ENCODE measurements at regions not wholly inside any gene's neighbourhood (a gene's known extent, or its start where the extent isn't known, plus 50 kb on each side); places are given as distances from the start of the nearest gene placed in this dataset.
"Not testable (repeated sequence)": the region's sequence is repeated elsewhere in the genome, so short reads cannot be mapped to it uniquely, and the experiment has no call there.

- DNase-seq: not testable (repeated sequence)
Observed at GRCh38 chr7:106713452-106713851, 52.5 kb upstream of the CCDC71L start.

- DNase-seq: not testable (repeated sequence)
Observed at GRCh38 chr7:106714590-106715442, 53.9 kb upstream of the CCDC71L start.

GRCh38 chr7:106715730-106716129 is 54.8 kb upstream of the CCDC71L start:
- DNase-seq: no peak

- no peak for DNase-seq
Observed at GRCh38 chr7:106717254-106717954, 56.4 kb upstream of the CCDC71L start.

- peak; percentile 97 for DNase-seq
Observed at GRCh38 chr7:106717955-106718871, 57.3 kb upstream of the CCDC71L start.

- no peak for DNase-seq
Observed at GRCh38 chr7:106720641-106721040, 59.7 kb upstream of the CCDC71L start.

- DNase-seq: no peak
Observed at GRCh38 chr7:106721816-106722785, 61.1 kb upstream of the CCDC71L start.

GRCh38 chr7:106723398-106723797 is 62.4 kb upstream of the CCDC71L start:
- no peak for DNase-seq

- no peak for DNase-seq
Observed at GRCh38 chr7:106729720-106730385, 68.9 kb upstream of the CCDC71L start.

- no peak for DNase-seq
Observed at GRCh38 chr7:106731187-106731586, 70.2 kb upstream of the CCDC71L start.

- no peak for DNase-seq
Observed at GRCh38 chr7:106731646-106732444, 70.9 kb upstream of the CCDC71L start.

GRCh38 chr7:106735637-106736036 is 74.7 kb upstream of the CCDC71L start:
- DNase-seq: no peak

GRCh38 chr7:106736123-106736507 is 75.2 kb upstream of the CCDC71L start:
- DNase-seq: no peak

- DNase-seq: peak; percentile 61
Observed at GRCh38 chr7:106736508-106737201, 75.7 kb upstream of the CCDC71L start.

GRCh38 chr7:106737202-106737562 is 76.2 kb upstream of the CCDC71L start:
- DNase-seq: peak; percentile 31

GRCh38 chr7:106740806-106741205 is 79.8 kb upstream of the CCDC71L start:
- no peak for DNase-seq

GRCh38 chr7:106744563-106745091 is 83.7 kb upstream of the CCDC71L start:
- no peak for DNase-seq

GRCh38 chr7:106747301-106747700 is 86.3 kb upstream of the CCDC71L start:
- DNase-seq: not testable (repeated sequence)

GRCh38 chr7:106747804-106748203 is 86.8 kb upstream of the CCDC71L start:
- DNase-seq: no peak

- DNase-seq: no peak
Observed at GRCh38 chr7:106749165-106749564, 88.2 kb upstream of the CCDC71L start.

Data from amniotic stem cell (primary cell).